Mesendoderm (in vitro differentiated cells): ENCODE measurements at regions not wholly inside any gene's neighbourhood (a gene's known extent, or its start where the extent isn't known, plus 50 kb on each side); places are given as distances from the start of the nearest gene placed in this dataset.

ENCODE experiments used
- DNase-seq: peaks from one replicate; pipeline ENCODE4 v3.0.0; 2013
- H2AK5ac ChIP-seq: 2 replicates; pipeline ENCODE4 v1.6.1; 2013; ENCODE audit warnings: low read length, inconsistent platforms
- H2BK120ac ChIP-seq: 2 replicates; pipeline ENCODE4 v1.6.1; 2013; ENCODE audit warnings: low read depth, mild to moderate bottlenecking, low read length, moderate library complexity, mixed read lengths
- H2BK15ac ChIP-seq: replicated peaks from 2 replicates; pipeline ENCODE4 v1.6.1; 2013; ENCODE audit warnings: low read depth, mild to moderate bottlenecking, moderate library complexity
- H2BK5ac ChIP-seq: 2 replicates; pipeline ENCODE4 v1.6.1; 2013; ENCODE audit warnings: low read length, inconsistent platforms
- H3K18ac ChIP-seq: 2 replicates; pipeline ENCODE4 v1.6.1; 2013; ENCODE audit warnings: mild to moderate bottlenecking, low read length, mixed read lengths
- H3K23ac ChIP-seq: one replicate; pipeline ENCODE4 v1.6.1; 2013; ENCODE audit warnings: low read length
- H3K27ac ChIP-seq: 2 replicates; pipeline ENCODE4 v1.5.1; 2013; ENCODE audit warnings: low read depth, mild to moderate bottlenecking, inconsistent platforms, low read length, moderate library complexity
- H3K27me3 ChIP-seq: 2 replicates; pipeline ENCODE4 v1.6.1; 2013; ENCODE audit warnings: low read length, control low read depth, mild to moderate bottlenecking, inconsistent platforms; ENCODE audit not compliant: insufficient read depth, poor library complexity
- H3K36me3 ChIP-seq: 2 replicates; pipeline ENCODE4 v1.6.1; 2013; ENCODE audit warnings: low read length, inconsistent platforms; ENCODE audit not compliant: control insufficient read depth, insufficient read depth
- H3K4ac ChIP-seq: one replicate; pipeline ENCODE4 v1.6.1; 2013; ENCODE audit warnings: low read depth, mild to moderate bottlenecking, low read length, moderate library complexity
- H3K4me1 ChIP-seq: 2 replicates; pipeline ENCODE4 v1.6.1; 2013; ENCODE audit warnings: low read depth, low read length, inconsistent platforms; ENCODE audit not compliant: control insufficient read depth
- H3K4me2 ChIP-seq: 2 replicates; pipeline ENCODE4 v1.6.1; 2013; ENCODE audit warnings: low read length
- H3K4me3 ChIP-seq: 2 replicates; pipeline ENCODE4 v1.5.1; 2013; ENCODE audit warnings: mild to moderate bottlenecking, low read length
- H3K56ac ChIP-seq: one replicate; pipeline ENCODE4 v1.6.1; 2013; ENCODE audit warnings: low read length
- H3K79me1 ChIP-seq: 2 replicates; pipeline ENCODE4 v1.6.1; 2013; ENCODE audit warnings: low read length, inconsistent platforms
- H3K79me2 ChIP-seq: 2 replicates; pipeline ENCODE4 v1.6.1; 2013; ENCODE audit warnings: mild to moderate bottlenecking, low read length; ENCODE audit not compliant: control insufficient read depth, insufficient read depth
- H3K9ac ChIP-seq: 2 replicates; pipeline ENCODE4 v1.6.1; 2013; ENCODE audit warnings: low read length, inconsistent platforms
- H4K5ac ChIP-seq: one replicate; pipeline ENCODE4 v1.6.1; 2013; ENCODE audit warnings: low read length
- H4K8ac ChIP-seq: one replicate; pipeline ENCODE4 v1.6.1; 2013; ENCODE audit warnings: low read depth, mild to moderate bottlenecking, control low read depth, low read length, moderate library complexity
- WGBS: extraction: QIAGEN DNeasy Blood & Tissue Kit; methylation state at CpG from one replicate; pipeline ENCODE4 v1.1.7; 2013; ENCODE audit warnings: low lambda C conversion rate, missing lambda C conversion rate; ENCODE audit not compliant: insufficient coverage; ENCODE audit errors: extremely low coverage; 5-methylcytosine and 5-hydroxymethylcytosine counted together

DNA sequence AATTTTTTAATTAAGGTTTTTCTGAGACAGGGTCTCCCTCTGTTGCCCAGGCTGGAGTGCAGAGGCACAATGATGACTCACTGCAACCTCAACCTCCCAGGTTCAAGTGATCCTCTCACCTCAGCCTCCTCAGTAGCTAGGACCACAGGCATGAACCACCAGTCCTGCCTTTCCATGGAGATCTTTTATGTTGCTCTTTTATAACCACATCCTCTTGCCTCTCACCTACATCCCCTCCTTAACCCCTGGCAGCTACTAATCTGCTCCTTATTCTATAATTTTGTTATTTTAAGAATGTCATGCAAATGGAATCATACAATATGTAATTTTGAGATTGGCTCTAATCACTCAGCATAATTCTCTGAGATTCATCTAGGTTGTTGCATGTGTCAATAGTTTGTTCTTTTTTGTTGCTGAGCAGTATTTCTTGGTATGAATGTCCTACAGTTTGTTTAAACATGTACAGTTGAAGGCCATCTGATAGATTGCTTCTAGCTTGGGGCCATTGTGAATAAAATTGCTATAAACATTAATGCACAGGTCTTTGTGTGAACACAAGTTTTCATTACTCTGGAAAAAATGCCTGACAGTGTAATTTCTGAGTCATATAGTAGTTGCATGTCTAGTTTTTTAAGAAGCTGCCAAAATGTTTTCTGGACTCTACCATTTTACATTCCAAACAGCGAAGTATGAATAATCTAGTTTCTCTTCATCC is 249.2 kb upstream of the AMIGO2 start:
- Histone ChIP-seq H3K36me3 (no peaks in the 10 kb centered on the region), H3K4ac (no peak overlapping the region), H2BK120ac (no peak overlapping the region), H2AK5ac (no peak overlapping the region), H4K8ac (no peak overlapping the region), H3K56ac (no peak overlapping the region), H2BK5ac (no peak overlapping the region), H3K9ac (no peak overlapping the region), H3K18ac (no peak overlapping the region), H3K27ac (no peak overlapping the region), H3K79me1 (no peaks in the 10 kb centered on the region), H3K27me3 (no peaks in the 10 kb centered on the region), H3K4me3 (no peak overlapping the region), H3K4me2 (no peak overlapping the region), H2BK15ac (no peak overlapping the region), H4K5ac (no peak overlapping the region), H3K79me2 (no peaks in the 10 kb centered on the region), H3K4me1 (no peaks in the 10 kb centered on the region), H3K23ac (no peak overlapping the region)
- no peak for DNase-seq
- WGBS: no CpG with 5 or more reads among the region's 1 CpG

DNA sequence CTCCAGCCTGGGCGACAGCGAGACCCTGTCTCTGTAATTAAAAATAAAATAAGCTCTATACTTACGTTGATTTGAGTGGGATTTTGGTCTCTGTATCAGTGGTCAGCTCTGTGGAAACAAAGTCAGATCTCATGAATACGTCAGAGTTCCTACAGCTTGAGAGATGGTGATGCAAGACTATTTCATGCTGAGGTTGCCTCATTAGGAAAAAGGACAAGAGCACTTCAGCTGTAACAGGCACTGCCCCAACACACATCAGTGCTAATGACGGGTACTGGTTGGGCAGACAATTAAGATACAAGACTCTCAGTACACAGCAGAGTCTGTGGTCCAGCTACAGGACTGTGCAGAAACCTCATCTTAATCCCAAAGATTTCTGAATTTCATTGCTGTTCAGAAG is 246.4 kb upstream of the AMIGO2 start:
- Histone ChIP-seq H2AK5ac (no peak overlapping the region), H3K4me3 (no peak overlapping the region), H3K79me2 (no peaks in the 10 kb centered on the region), H3K4ac (no peak overlapping the region), H2BK120ac (no peak overlapping the region), H2BK5ac (no peak overlapping the region), H3K18ac (no peak overlapping the region), H3K27ac (no peak overlapping the region), H3K36me3 (no peaks in the 10 kb centered on the region), H4K5ac (no peak overlapping the region), H3K56ac (no peak overlapping the region), H3K79me1 (no peaks in the 10 kb centered on the region), H4K8ac (no peak overlapping the region), H3K4me2 (no peak overlapping the region), H3K27me3 (no peaks in the 10 kb centered on the region), H2BK15ac (no peak overlapping the region), H3K4me1 (no peaks in the 10 kb centered on the region), H3K9ac (no peak overlapping the region), H3K23ac (no peak overlapping the region)
- no CpG with 5 or more reads among the region's 5 CpGs for WGBS
- DNase-seq: no peak

DNA sequence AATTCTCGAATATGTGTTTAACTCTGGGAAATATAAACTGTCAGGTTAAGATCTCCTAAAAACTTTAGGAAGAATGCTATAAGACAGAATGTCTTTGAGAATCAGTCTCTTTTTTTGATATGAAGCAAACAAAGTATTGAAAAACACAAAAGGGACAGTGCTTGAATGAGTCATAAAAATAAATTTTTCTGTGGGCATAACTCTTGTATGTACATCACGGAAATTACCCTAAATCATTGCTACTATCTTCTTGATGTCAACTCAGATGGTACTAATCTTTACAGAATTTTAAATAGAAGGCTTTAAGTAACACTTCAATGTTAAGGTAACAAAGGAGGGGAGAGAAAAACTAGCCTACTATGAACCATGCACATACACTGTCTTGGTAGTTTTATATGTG is 244.0 kb upstream of the AMIGO2 start:
- H3K79me2 ChIP-seq: no peaks in the 10 kb centered on the region
- no peak overlapping the region for H2AK5ac ChIP-seq
- H3K27ac ChIP-seq: no peak overlapping the region
- no peak overlapping the region for H3K4me3 ChIP-seq
- no peak overlapping the region for H4K8ac ChIP-seq
- no peaks in the 10 kb centered on the region for H3K79me1 ChIP-seq
- no peak overlapping the region for H3K9ac ChIP-seq
- no peak for DNase-seq
- no peak overlapping the region for H3K4ac ChIP-seq
- no peak overlapping the region for H2BK5ac ChIP-seq
- no peak overlapping the region for H3K18ac ChIP-seq
- H4K5ac ChIP-seq: no peak overlapping the region
- no peak overlapping the region for H3K4me2 ChIP-seq
- H2BK15ac ChIP-seq: no peak overlapping the region
- H3K4me1 ChIP-seq: no peaks in the 10 kb centered on the region
- no peak overlapping the region for H3K56ac ChIP-seq
- no peaks in the 10 kb centered on the region for H3K36me3 ChIP-seq
- H3K27me3 ChIP-seq: no peaks in the 10 kb centered on the region
- no CpG with 5 or more reads among the region's 2 CpGs for WGBS
- H3K23ac ChIP-seq: no peak overlapping the region
- H2BK120ac ChIP-seq: no peak overlapping the region

DNA sequence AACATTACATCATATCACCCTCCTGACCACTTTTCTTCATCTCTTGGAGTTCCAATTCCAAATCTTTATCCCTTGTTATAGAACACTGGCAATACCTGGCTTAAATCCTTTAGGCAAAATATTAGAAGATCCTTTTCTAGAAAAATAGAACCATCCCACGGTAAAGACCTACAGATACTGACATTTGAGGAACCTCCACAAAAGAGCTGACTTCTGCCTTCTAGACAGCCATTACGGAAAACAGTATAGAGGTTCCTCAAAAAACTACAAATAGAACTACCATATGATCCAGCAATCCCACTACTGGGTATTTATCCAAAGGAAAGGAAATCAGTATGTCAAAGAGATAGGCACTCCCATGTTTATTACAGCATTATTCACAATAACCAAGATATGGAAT is 241.7 kb upstream of the AMIGO2 start:
- no peak overlapping the region for H3K4me2 ChIP-seq
- H4K5ac ChIP-seq: no peak overlapping the region
- no peaks in the 10 kb centered on the region for H3K79me2 ChIP-seq
- H3K23ac ChIP-seq: no peak overlapping the region
- no peak overlapping the region for H2BK5ac ChIP-seq
- H2BK120ac ChIP-seq: no peak overlapping the region
- no peak overlapping the region for H4K8ac ChIP-seq
- no peaks in the 10 kb centered on the region for H3K79me1 ChIP-seq
- H3K27me3 ChIP-seq: no peaks in the 10 kb centered on the region
- WGBS: no CpG with 5 or more reads among the region's 2 CpGs
- no peak overlapping the region for H3K4me3 ChIP-seq
- H3K4me1 ChIP-seq: no peaks in the 10 kb centered on the region
- H2BK15ac ChIP-seq: no peak overlapping the region
- H3K9ac ChIP-seq: no peak overlapping the region
- no peak for DNase-seq
- no peak overlapping the region for H3K56ac ChIP-seq
- H3K27ac ChIP-seq: no peak overlapping the region
- H3K4ac ChIP-seq: no peak overlapping the region
- no peak overlapping the region for H2AK5ac ChIP-seq
- H3K18ac ChIP-seq: no peak overlapping the region
- no peaks in the 10 kb centered on the region for H3K36me3 ChIP-seq

DNA sequence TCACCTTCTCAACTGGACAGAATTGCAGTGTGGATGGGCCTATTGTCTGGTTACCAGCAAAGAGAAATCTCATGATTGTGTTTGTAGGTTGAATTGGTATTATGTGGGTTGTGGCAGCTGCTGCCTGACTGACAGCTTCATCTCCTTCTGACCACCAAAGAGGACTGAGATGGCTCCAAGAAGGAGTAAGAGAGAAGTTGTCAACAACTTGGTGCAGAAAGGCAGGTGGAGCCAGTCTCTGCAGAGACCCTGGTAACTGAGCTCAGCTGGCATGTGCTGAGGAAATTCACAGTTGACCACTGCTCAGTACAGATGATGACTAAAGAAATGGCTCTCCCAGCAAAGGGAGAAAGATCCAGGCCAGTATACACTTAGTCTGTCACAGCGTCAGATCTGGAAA is 240.0 kb upstream of the AMIGO2 start:
- no peak overlapping the region for H3K27ac ChIP-seq
- H3K18ac ChIP-seq: no peak overlapping the region
- no peak overlapping the region for H3K23ac ChIP-seq
- no peak overlapping the region for H3K56ac ChIP-seq
- H4K5ac ChIP-seq: no peak overlapping the region
- no peak overlapping the region for H3K4me2 ChIP-seq
- no CpG with 5 or more reads among the region's 1 CpG for WGBS
- H3K36me3 ChIP-seq: no peaks in the 10 kb centered on the region
- H3K4me3 ChIP-seq: no peak overlapping the region
- no peak overlapping the region for H4K8ac ChIP-seq
- H2BK15ac ChIP-seq: no peak overlapping the region
- H3K4ac ChIP-seq: no peak overlapping the region
- no peaks in the 10 kb centered on the region for H3K79me1 ChIP-seq
- H2BK5ac ChIP-seq: no peak overlapping the region
- H2BK120ac ChIP-seq: no peak overlapping the region
- H3K9ac ChIP-seq: no peak overlapping the region
- H3K27me3 ChIP-seq: no peaks in the 10 kb centered on the region
- no peaks in the 10 kb centered on the region for H3K4me1 ChIP-seq
- DNase-seq: no peak
- H2AK5ac ChIP-seq: no peak overlapping the region
- H3K79me2 ChIP-seq: no peaks in the 10 kb centered on the region

DNA sequence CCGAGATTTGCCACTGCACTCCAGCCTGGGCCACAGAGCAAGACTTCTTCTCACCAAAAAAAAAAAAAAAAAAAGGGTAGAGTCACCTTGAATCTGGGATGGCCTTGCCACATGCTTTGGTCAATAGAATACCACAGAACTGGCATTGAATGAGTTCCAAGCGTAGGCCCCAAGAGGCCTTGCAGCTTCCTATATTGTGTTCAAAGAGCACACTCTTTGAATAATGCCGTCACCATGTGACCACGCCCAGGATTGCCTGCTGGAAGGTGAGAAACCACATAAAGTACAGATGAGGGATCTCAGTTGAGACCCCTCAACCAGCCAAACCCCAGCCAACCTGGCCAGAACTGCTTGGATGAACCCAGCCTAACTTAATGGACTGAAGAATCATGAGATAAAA is 239.2 kb upstream of the AMIGO2 start:
- no peak overlapping the region for H3K23ac ChIP-seq
- no peaks in the 10 kb centered on the region for H3K79me2 ChIP-seq
- H3K4me1 ChIP-seq: no peaks in the 10 kb centered on the region
- H4K5ac ChIP-seq: no peak overlapping the region
- H3K4me2 ChIP-seq: no peak overlapping the region
- DNase-seq: no peak
- H3K79me1 ChIP-seq: no peaks in the 10 kb centered on the region
- no CpG with 5 or more reads among the region's 4 CpGs for WGBS
- no peak overlapping the region for H3K9ac ChIP-seq
- no peak overlapping the region for H2BK5ac ChIP-seq
- no peak overlapping the region for H2AK5ac ChIP-seq
- no peak overlapping the region for H3K56ac ChIP-seq
- H3K4me3 ChIP-seq: no peak overlapping the region
- H3K27me3 ChIP-seq: no peaks in the 10 kb centered on the region
- no peak overlapping the region for H3K4ac ChIP-seq
- H2BK120ac ChIP-seq: no peak overlapping the region
- H4K8ac ChIP-seq: no peak overlapping the region
- H3K36me3 ChIP-seq: no peaks in the 10 kb centered on the region
- no peak overlapping the region for H3K27ac ChIP-seq
- H3K18ac ChIP-seq: no peak overlapping the region
- no peak overlapping the region for H2BK15ac ChIP-seq
